HCT116 (cell line): ENCODE measurements at regions not wholly inside any gene's neighbourhood (a gene's known extent, or its start where the extent isn't known, plus 50 kb on each side); places are given as distances from the start of the nearest gene placed in this dataset.

Experiments
- ATAC-seq: fragments of 200-7000 bp; cut with Tn5 transposase; 2 replicates; pipeline ENCODE4 v1.9.1; 2020; ENCODE audit warnings: mild to moderate bottlenecking, moderate library complexity
- BruUV-seq: library from RNA; stranded (reverse); fragments of 400-500 nt; replicated peaks from 2 replicates; lab custom pipeline; 2021; lab: Mats Ljungman, UMichigan
- CTCF ChIA-PET: fragments of 300-600 bp; sonication (Branson Sonifier 250); formaldehyde crosslinking; loops from one replicate; lab custom pipeline; 2021; ENCODE audit warnings: antibody characterized with exemption; lab: Charles Lee
- POLR2A ChIA-PET: fragments of 300-600, 350-600 bp; sonication (Branson Sonifier 250); formaldehyde crosslinking; loops from one replicate; lab custom pipeline; 2021; ENCODE audit warnings: antibody characterized with exemption; lab: Charles Lee
- RAD21 ChIA-PET, 2 experiments: fragments of 300-600 bp; sonication (Branson Sonifier 250); formaldehyde crosslinking; loops; one replicate each; lab custom pipeline; 2023; ENCODE audit warnings: low total read pairs in 2 of 2; ENCODE audit not compliant: uncharacterized antibody in 2 of 2, unreplicated experiment in 2 of 2, low non-redundant PET in 1 of 2; lab: Charles Lee
- DNase-seq: peaks from one replicate; pipeline ENCODE4 v3.0.0-alpha.2; 2010; ENCODE audit warnings: low read depth, low spot score
- H2AFZ ChIP-seq: fragments of 200-600 bp; shearing (Covaris generic), sonication (generic); 2 replicates; pipeline ENCODE4 v1.6.1; 2017; ENCODE audit warnings: low read depth, mixed run types, mixed read lengths, antibody characterized with exemption, low read length; ENCODE audit not compliant: poor library complexity, severe bottlenecking
- H3K27ac ChIP-seq: 2 replicates; pipeline ENCODE4 v1.5.1; 2012; ENCODE audit warnings: low read depth, low read length
- H3K27me3 ChIP-seq: fragments of 200-600 bp; sonication (generic); 2 replicates; pipeline ENCODE4 v1.6.1; 2016; ENCODE audit warnings: mixed run types, low read length, mixed read lengths; ENCODE audit not compliant: insufficient read depth
- H3K36me3 ChIP-seq, 2 experiments: fragments of 200-500 bp in 1 of 2; fragments of 200-600 bp in 1 of 2; sonication (Bioruptor generic) in 1 of 2; sonication (generic) in 1 of 2; 2 replicates each; pipeline versions ENCODE4 v1.5.1 to v1.6.1; 2014 to 2016; ENCODE audit warnings: low read length in 2 of 2, inconsistent platforms in 1 of 2, mixed read lengths in 1 of 2, mixed run types in 1 of 2; ENCODE audit not compliant: insufficient read depth in 2 of 2, control insufficient read depth in 1 of 2
- H3K4me1 ChIP-seq, 2 experiments: fragments of 200-600 bp in 1 of 2; sonication (generic) in 1 of 2; 2 replicates each; pipeline versions ENCODE4 v1.5.1 to v1.6.1; 2012 to 2017; ENCODE audit warnings: low read length in 2 of 2, inconsistent platforms in 1 of 2, mild to moderate bottlenecking in 1 of 2, mixed read lengths in 1 of 2, mixed run types in 1 of 2, moderate library complexity in 1 of 2; ENCODE audit not compliant: insufficient read depth in 2 of 2, control insufficient read depth in 1 of 2
- H3K4me2 ChIP-seq: fragments of 200-600 bp; sonication (generic); 2 replicates; pipeline ENCODE4 v1.6.1; 2017; ENCODE audit warnings: mixed run types, low read length, mixed read lengths
- H3K4me3 ChIP-seq, 2 experiments: fragments of 200-600 bp in 1 of 2; sonication (generic) in 1 of 2; replicated peaks in 1 of 2; 2 replicates each; pipeline ENCODE4 v1.5.1; 2011 to 2016; ENCODE audit warnings: low read length in 2 of 2, control low read depth in 1 of 2, low read depth in 1 of 2, mild to moderate bottlenecking in 1 of 2, mixed read lengths in 1 of 2, mixed run types in 1 of 2
- H3K79me2 ChIP-seq: fragments of 200-600 bp; sonication (generic); 2 replicates; pipeline ENCODE4 v1.6.1; 2017; ENCODE audit warnings: mild to moderate bottlenecking, mixed run types, low read length, moderate library complexity, mixed read lengths; ENCODE audit not compliant: insufficient read depth
- H3K9ac ChIP-seq: fragments of 200-600 bp; sonication (generic); 2 replicates; pipeline ENCODE4 v1.6.1; 2016; ENCODE audit warnings: low read length, mixed read lengths
- H3K9me2 ChIP-seq: fragments of 200-600 bp; sonication (generic), shearing (Covaris generic); 2 replicates; pipeline ENCODE4 v1.6.1; 2017; ENCODE audit warnings: mixed run types, mild to moderate bottlenecking, moderate library complexity; ENCODE audit not compliant: insufficient read depth
- H3K9me3 ChIP-seq, 2 experiments: fragments of 200-500 bp in 1 of 2; fragments of 200-600 bp in 1 of 2; sonication (Bioruptor generic) in 1 of 2; sonication (generic) in 1 of 2; 2 replicates each; pipeline ENCODE4 v1.6.1; 2014 to 2017; ENCODE audit warnings: low read length in 2 of 2, mixed read lengths in 2 of 2, inconsistent platforms in 1 of 2, low read depth in 1 of 2, mild to moderate bottlenecking in 1 of 2, mixed run types in 1 of 2, moderate library complexity in 1 of 2; ENCODE audit not compliant: control insufficient read depth in 1 of 2, insufficient read depth in 1 of 2
- H4K20me1 ChIP-seq: fragments of 200-600 bp; sonication (generic), shearing (Covaris generic); 2 replicates; pipeline ENCODE4 v1.6.1; 2017; ENCODE audit warnings: mixed run types, mild to moderate bottlenecking, moderate library complexity; ENCODE audit not compliant: insufficient read depth
- RAD21 ChIP-seq: IDR thresholded peaks from 2 replicates; pipeline ENCODE4 v1.6.1; 2012; ENCODE audit warnings: low read depth, mild to moderate bottlenecking
- SRF ChIP-seq: IDR thresholded peaks from 2 replicates; pipeline ENCODE4 v1.6.1; 2012; ENCODE audit warnings: low read depth
- intact Hi-C: fragments of 100-400 bp; cut with micrococcal nuclease; formaldehyde crosslinking; loops from 2 replicates; pipeline ENCODE4 v1.10.0; 2022
- TF ChIP-seq, protein P1 (sequence below), 3 experiments: fragments of 200-600 bp in 1 of 3; sonication (generic) in 1 of 3; IDR thresholded peaks in 2 of 3; conservative IDR thresholded peaks in 1 of 3; 2 replicates each; pipeline ENCODE4 v1.5.1; 2012 to 2017; ENCODE audit warnings: low read depth in 2 of 3, low read length in 2 of 3, antibody characterized with exemption in 1 of 3, borderline replicate concordance in 1 of 3, control low read depth in 1 of 3, mild to moderate bottlenecking in 1 of 3, mixed read lengths in 1 of 3, mixed run types in 1 of 3, moderate library complexity in 1 of 3; ENCODE audit not compliant: insufficient read depth in 1 of 3
- TF ChIP-seq, protein P2 (sequence below): IDR thresholded peaks from 2 replicates; pipeline ENCODE4 v1.6.1; 2011; ENCODE audit warnings: mild to moderate bottlenecking, low read length, moderate library complexity; ENCODE audit not compliant: insufficient replicate concordance; ENCODE audit errors: extremely low read depth

DNA sequence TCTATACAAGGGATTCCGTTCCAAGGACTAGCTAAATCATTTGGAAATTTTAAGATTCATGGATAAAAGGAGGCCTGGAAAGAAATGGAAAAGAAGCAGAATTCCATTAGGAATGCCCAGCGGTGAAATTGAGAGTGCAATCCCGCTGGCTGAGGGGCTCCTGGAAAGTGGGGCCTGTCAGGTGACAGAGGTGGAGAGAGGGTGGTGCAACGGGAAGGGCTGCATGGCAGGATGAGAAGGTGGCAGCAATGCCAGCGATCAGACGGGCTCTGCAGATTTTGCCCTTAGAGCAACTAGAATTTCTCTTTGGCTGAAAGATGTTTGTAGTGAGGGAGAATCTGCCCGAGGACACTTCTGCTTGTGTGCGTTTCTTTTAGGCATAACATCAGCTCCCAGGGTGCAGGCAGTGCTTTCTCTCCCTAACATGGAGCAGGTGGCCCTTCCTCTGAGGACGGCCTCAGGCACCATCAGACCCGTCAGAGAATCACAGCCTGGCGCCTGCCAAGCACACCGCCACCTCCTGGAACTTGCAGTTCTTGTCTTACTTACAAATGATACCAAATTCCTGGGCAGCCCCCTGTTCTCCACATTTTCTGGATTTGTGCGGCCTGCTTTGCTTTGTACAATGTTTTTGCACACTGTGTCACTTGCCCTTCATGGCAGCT is 261.6 kb downstream of the NDUFA10 start:
- intact Hi-C loops: no loop called here
- ChIA-PET POLR2A (no interaction called here), RAD21 (no interaction called here), CTCF (no interaction called here)
- no peak for DNase-seq
- Histone ChIP-seq H3K36me3 (no peaks in the 10 kb centered on the region), H3K4me2 (no peak overlapping the region), H3K9me2 (no peaks in the 10 kb centered on the region), H3K4me1 (peaks cover 0 to 3% of the 10 kb centered on the region in 2 experiments; a peak in 3 of 4 replicates), H3K27me3 (peaks cover 4% of the 10 kb centered on the region; the same call in 1 of the 2 replicates), H3K4me3 (no peak overlapping the region), H3K27ac (no peak overlapping the region), H3K9ac (no peak overlapping the region), H4K20me1 (no peaks in the 10 kb centered on the region), H3K9me3 (peaks cover 0 to 7% of the 10 kb centered on the region in 2 experiments; a peak in 1 of 4 replicates), H3K79me2 (no peaks in the 10 kb centered on the region), H2AFZ (no peak overlapping the region)
- peak; percentile 70 for ATAC-seq
- TF ChIP-seq RAD21 (peak; percentile 45), SRF (no peak)
- TF ChIP-seq, protein P1, sequence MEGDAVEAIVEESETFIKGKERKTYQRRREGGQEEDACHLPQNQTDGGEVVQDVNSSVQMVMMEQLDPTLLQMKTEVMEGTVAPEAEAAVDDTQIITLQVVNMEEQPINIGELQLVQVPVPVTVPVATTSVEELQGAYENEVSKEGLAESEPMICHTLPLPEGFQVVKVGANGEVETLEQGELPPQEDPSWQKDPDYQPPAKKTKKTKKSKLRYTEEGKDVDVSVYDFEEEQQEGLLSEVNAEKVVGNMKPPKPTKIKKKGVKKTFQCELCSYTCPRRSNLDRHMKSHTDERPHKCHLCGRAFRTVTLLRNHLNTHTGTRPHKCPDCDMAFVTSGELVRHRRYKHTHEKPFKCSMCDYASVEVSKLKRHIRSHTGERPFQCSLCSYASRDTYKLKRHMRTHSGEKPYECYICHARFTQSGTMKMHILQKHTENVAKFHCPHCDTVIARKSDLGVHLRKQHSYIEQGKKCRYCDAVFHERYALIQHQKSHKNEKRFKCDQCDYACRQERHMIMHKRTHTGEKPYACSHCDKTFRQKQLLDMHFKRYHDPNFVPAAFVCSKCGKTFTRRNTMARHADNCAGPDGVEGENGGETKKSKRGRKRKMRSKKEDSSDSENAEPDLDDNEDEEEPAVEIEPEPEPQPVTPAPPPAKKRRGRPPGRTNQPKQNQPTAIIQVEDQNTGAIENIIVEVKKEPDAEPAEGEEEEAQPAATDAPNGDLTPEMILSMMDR (IDR thresholded peaks at IDR 0.05 in 2 of 3, conservative IDR thresholded peaks at IDR 0.05 in 1 of 3; ENCODE audit: borderline replicate concordance in 1 of 3, insufficient read depth in 1 of 3, low read depth in 2 of 3, low read length in 2 of 3): peak; percentile 12 to 43 (median 30); a peak in 2 of 6 replicates
- TF ChIP-seq, protein P2, sequence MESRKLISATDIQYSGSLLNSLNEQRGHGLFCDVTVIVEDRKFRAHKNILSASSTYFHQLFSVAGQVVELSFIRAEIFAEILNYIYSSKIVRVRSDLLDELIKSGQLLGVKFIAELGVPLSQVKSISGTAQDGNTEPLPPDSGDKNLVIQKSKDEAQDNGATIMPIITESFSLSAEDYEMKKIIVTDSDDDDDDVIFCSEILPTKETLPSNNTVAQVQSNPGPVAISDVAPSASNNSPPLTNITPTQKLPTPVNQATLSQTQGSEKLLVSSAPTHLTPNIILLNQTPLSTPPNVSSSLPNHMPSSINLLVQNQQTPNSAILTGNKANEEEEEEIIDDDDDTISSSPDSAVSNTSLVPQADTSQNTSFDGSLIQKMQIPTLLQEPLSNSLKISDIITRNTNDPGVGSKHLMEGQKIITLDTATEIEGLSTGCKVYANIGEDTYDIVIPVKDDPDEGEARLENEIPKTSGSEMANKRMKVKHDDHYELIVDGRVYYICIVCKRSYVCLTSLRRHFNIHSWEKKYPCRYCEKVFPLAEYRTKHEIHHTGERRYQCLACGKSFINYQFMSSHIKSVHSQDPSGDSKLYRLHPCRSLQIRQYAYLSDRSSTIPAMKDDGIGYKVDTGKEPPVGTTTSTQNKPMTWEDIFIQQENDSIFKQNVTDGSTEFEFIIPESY: no peak
- no TSS peak for BruUV-seq
